GM12878 (cell line): ENCODE measurements at regions not wholly inside any gene's neighbourhood (a gene's known extent, or its start where the extent isn't known, plus 50 kb on each side); places are given as distances from the start of the nearest gene placed in this dataset.

Experiments used
- ATAC-seq: fragments of 200-7000 bp; cut with Tn5 transposase; 3 replicates; pipeline ENCODE4 v1.9.1; 2020; ENCODE audit warnings: mild to moderate bottlenecking, moderate library complexity
- BruUV-seq: library from RNA; stranded (reverse); fragments of 400-500 nt; replicated peaks from 2 replicates; lab custom pipeline; 2021; lab: Mats Ljungman, UMichigan
- CTCF ChIA-PET: fragments of 300-600 bp; sonication (Branson Sonifier 250); formaldehyde crosslinking; extraction: SDS; loops from one replicate; lab custom pipeline; 2021; ENCODE audit warnings: inconsistent platforms; lab: Yijun Ruan, JAX
- POLR2A ChIA-PET: fragments of 350-600 bp; formaldehyde crosslinking; extraction: SDS; loops from one replicate; lab custom pipeline; 2021; ENCODE audit warnings: inconsistent platforms; lab: Charles Lee
- RAD21 ChIA-PET: fragments of 300-600 bp; sonication (Branson Sonifier 250); formaldehyde crosslinking; loops from one replicate; lab custom pipeline; 2023; ENCODE audit warnings: antibody characterized with exemption; ENCODE audit not compliant: unreplicated experiment; lab: Charles Lee
- SMC1A ChIA-PET: fragments of 300-600 bp; sonication (Branson Sonifier 250); formaldehyde crosslinking; loops from one replicate; lab custom pipeline; 2023; ENCODE audit not compliant: unreplicated experiment, uncharacterized antibody; lab: Charles Lee
- DNase-seq: peaks from one replicate; pipeline ENCODE4 v3.0.0-alpha.2; 2011; ENCODE audit warnings: low read depth, low spot score
- FAIRE-seq: peaks from 3 replicates; lab custom pipeline; 2011; peaks lifted over from hg19 to GRCh38; lab: Jason Lieb, UNC
- H2AFZ ChIP-seq: 2 replicates; pipeline ENCODE4 v1.6.0; 2011; ENCODE audit warnings: low read depth, low read length, control low read depth; ENCODE audit not compliant: control insufficient read depth
- H3K27ac ChIP-seq: 2 replicates; pipeline ENCODE4 v1.5.1; 2011; ENCODE audit warnings: control low read depth; ENCODE audit not compliant: control insufficient read depth, insufficient read depth
- H3K27me3 ChIP-seq, 2 experiments: replicated peaks in 1 of 2; 2 replicates each; pipeline versions ENCODE4 v1.6.0 to v1.6.1; 2011; ENCODE audit warnings: low read length in 1 of 2; ENCODE audit not compliant: control insufficient read depth in 2 of 2, insufficient read depth in 2 of 2
- H3K36me3 ChIP-seq, 2 experiments: 2 replicates each; pipeline ENCODE4 v1.5.1; 2011; ENCODE audit warnings: low read length in 1 of 2; ENCODE audit not compliant: control insufficient read depth in 2 of 2, insufficient read depth in 2 of 2
- H3K4me1 ChIP-seq: 2 replicates; pipeline ENCODE4 v1.6.1; 2011; ENCODE audit warnings: mild to moderate bottlenecking, low read length, moderate library complexity, mixed read lengths; ENCODE audit not compliant: control insufficient read depth, insufficient read depth
- H3K4me2 ChIP-seq: 2 replicates; pipeline ENCODE4 v1.6.0; 2011; ENCODE audit warnings: control low read depth; ENCODE audit not compliant: control insufficient read depth, insufficient read depth
- H3K4me3 ChIP-seq: fragments of 200-600 bp; sonication (generic); 2 replicates; pipeline ENCODE4 v1.5.1; 2016
- H3K79me2 ChIP-seq: 2 replicates; pipeline ENCODE4 v1.6.0; 2011; ENCODE audit warnings: low read length; ENCODE audit not compliant: control insufficient read depth, insufficient read depth
- H3K9ac ChIP-seq: 2 replicates; pipeline ENCODE4 v1.8.0; 2011; ENCODE audit warnings: low read length, control low read depth, mixed read lengths; ENCODE audit not compliant: control insufficient read depth, insufficient read depth
- H3K9me3 ChIP-seq: replicated peaks from 3 replicates; pipeline ENCODE4 v1.5.1; 2011; ENCODE audit warnings: mild to moderate bottlenecking, low read length; ENCODE audit not compliant: control insufficient read depth, insufficient read depth
- H4K20me1 ChIP-seq: 2 replicates; pipeline ENCODE4 v1.6.0; 2011; ENCODE audit not compliant: control insufficient read depth, insufficient read depth
- ASH2L ChIP-seq: fragments of 300-600, 200-600 bp; sonication (generic); IDR thresholded peaks from 2 replicates; pipeline ENCODE4 v1.6.1; 2017; ENCODE audit warnings: low read depth, mild to moderate bottlenecking, borderline replicate concordance
- ATF7 ChIP-seq: fragments of 450-650 bp; IDR thresholded peaks from 2 replicates; pipeline ENCODE4 v1.6.1; 2016; ENCODE audit warnings: low read depth, mild to moderate bottlenecking
- CBX5 ChIP-seq: sonication (generic); IDR thresholded peaks from 2 replicates; pipeline ENCODE4 v1.6.1; 2016; ENCODE audit warnings: low read depth, moderate library complexity, mild to moderate bottlenecking, inconsistent platforms
- IRF3 ChIP-seq: fragments of 450-650 bp; IDR thresholded peaks from 2 replicates; pipeline ENCODE4 v1.6.1; 2014; ENCODE audit warnings: mild to moderate bottlenecking
- PBX3 ChIP-seq: IDR thresholded peaks from 2 replicates; pipeline ENCODE4 v1.6.1; 2011; ENCODE audit warnings: mild to moderate bottlenecking, low read depth, low read length, moderate library complexity; ENCODE audit not compliant: insufficient replicate concordance
- RAD51 ChIP-seq: fragments of 450-650 bp; IDR thresholded peaks from 2 replicates; pipeline ENCODE4 v1.6.1; 2016; ENCODE audit warnings: moderate library complexity, mild to moderate bottlenecking, inconsistent platforms
- SMARCA5 ChIP-seq: fragments of 450-650 bp; IDR thresholded peaks from 2 replicates; pipeline ENCODE4 v1.6.1; 2017; ENCODE audit warnings: mild to moderate bottlenecking
- SREBF1 ChIP-seq: IDR thresholded peaks from 2 replicates; pipeline ENCODE4 v1.6.1; 2012; ENCODE audit warnings: mild to moderate bottlenecking, low read length
- STAT3 ChIP-seq: IDR thresholded peaks from 2 replicates; pipeline ENCODE4 v1.6.1; 2011; ENCODE audit warnings: low read depth, low read length, improper control_type of control experiment
- SUPT20H ChIP-seq: IDR thresholded peaks from 2 replicates; pipeline ENCODE4 v1.6.1; 2011; ENCODE audit warnings: low read depth, mild to moderate bottlenecking, low read length, moderate library complexity, borderline replicate concordance; ENCODE audit not compliant: control insufficient read depth
- ZNF592 ChIP-seq: fragments of 450-650 bp; IDR thresholded peaks from 2 replicates; pipeline ENCODE4 v1.6.1; 2017; ENCODE audit warnings: mild to moderate bottlenecking, moderate library complexity
- whole genome bisulfite sequencing: methylation state at CpG from one replicate; pipeline ENCODE4 v1.1.6; 2016; ENCODE audit warnings: low lambda C conversion rate; ENCODE audit not compliant: insufficient replicate concordance, insufficient coverage; ENCODE audit errors: missing lambda C conversion rate; 5-methylcytosine and 5-hydroxymethylcytosine counted together
- in situ Hi-C: fragments of 300-500 bp; cut with MboI; formaldehyde crosslinking; loops from 9 replicates; pipeline ENCODE4 v1.14.3; 2018; ENCODE audit warnings: mixed read lengths
- intact Hi-C: fragments of 100-400 bp; cut with micrococcal nuclease; formaldehyde crosslinking; loops from one replicate; pipeline ENCODE4 v1.14.2; 2022; ENCODE audit not compliant: unreplicated experiment
- TF ChIP-seq, protein P1 (sequence below): fragments of 450-650 bp; formaldehyde crosslinking; IDR thresholded peaks from 2 replicates; pipeline ENCODE4 v1.5.0; 2022; ENCODE audit warnings: mild to moderate bottlenecking, missing genetic modification characterization

DNA sequence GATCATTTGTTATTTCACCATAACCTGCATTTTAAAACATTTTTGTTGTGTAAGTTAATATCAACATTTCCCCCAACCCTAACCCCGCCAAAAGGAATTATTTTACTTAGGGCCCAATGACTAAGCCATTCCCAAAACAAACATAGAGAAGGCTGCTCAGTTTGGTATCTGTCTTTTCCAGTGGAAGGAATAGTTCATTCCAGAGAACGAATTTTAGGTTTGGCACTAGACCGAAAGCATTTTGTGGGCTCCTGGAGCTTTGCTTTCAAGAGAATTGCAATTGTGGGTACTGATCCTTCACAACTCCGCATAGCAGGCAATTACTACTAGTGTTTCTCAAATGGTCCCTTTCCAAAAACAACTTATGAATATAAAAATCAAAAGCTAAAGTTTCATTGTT lies 226.7 kb upstream of the MAD2L1 start:
- BruUV-seq: no TSS peak
- 13% methylated on average over 4 of the region's 4 CpGs for WGBS
- ATAC-seq: no peak

More for the DNA sequence above, 226.7 kb upstream of the MAD2L1 start:
- ChIA-PET POLR2A (no interaction called here), CTCF (no interaction called here), RAD21 (no interaction called here), SMC1A (no interaction called here)
- Histone ChIP-seq H3K9ac (no peak overlapping the region), H3K27me3 (no peaks in the 10 kb centered on the region), H3K4me2 (no peak overlapping the region), H3K4me3 (no peak overlapping the region), H2AFZ (no peak overlapping the region), H3K9me3 (no peaks in the 10 kb centered on the region), H3K27ac (no peak overlapping the region), H3K36me3 (no peaks in the 10 kb centered on the region), H3K4me1 (no peaks in the 10 kb centered on the region), H4K20me1 (no peaks in the 10 kb centered on the region), H3K79me2 (no peaks in the 10 kb centered on the region)
- TF ChIP-seq, protein P1, sequence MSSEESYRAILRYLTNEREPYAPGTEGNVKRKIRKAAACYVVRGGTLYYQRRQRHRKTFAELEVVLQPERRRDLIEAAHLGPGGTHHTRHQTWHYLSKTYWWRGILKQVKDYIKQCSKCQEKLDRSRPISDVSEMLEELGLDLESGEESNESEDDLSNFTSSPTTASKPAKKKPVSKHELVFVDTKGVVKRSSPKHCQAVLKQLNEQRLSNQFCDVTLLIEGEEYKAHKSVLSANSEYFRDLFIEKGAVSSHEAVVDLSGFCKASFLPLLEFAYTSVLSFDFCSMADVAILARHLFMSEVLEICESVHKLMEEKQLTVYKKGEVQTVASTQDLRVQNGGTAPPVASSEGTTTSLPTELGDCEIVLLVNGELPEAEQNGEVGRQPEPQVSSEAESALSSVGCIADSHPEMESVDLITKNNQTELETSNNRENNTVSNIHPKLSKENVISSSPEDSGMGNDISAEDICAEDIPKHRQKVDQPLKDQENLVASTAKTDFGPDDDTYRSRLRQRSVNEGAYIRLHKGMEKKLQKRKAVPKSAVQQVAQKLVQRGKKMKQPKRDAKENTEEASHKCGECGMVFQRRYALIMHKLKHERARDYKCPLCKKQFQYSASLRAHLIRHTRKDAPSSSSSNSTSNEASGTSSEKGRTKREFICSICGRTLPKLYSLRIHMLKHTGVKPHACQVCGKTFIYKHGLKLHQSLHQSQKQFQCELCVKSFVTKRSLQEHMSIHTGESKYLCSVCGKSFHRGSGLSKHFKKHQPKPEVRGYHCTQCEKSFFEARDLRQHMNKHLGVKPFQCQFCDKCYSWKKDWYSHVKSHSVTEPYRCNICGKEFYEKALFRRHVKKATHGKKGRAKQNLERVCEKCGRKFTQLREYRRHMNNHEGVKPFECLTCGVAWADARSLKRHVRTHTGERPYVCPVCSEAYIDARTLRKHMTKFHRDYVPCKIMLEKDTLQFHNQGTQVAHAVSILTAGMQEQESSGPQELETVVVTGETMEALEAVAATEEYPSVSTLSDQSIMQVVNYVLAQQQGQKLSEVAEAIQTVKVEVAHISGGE (CRISPR knock-in tag): no peak
- TF ChIP-seq ZNF592 (no peak), ASH2L (no peak), ATF7 (no peak), SMARCA5 (no peak), IRF3 (no peak), STAT3 (no peak), PBX3 (no peak), CBX5 (no peak), RAD51 (no peak), SREBF1 (no peak), SUPT20H (no peak)
- no peak for DNase-seq
- intact Hi-C loops: no loop called here
- in situ Hi-C loops: no loop called here
- FAIRE-seq: no peak
